ENCODE measurements at regions not wholly inside any gene's neighbourhood (a gene's known extent, or its start where the extent isn't known, plus 50 kb on each side); places are given as distances from the start of the nearest gene placed in this dataset.

GRCh38 chr6:154675602-154676088, 57.6 kb upstream of the SCAF8 start:
- no peak overlapping the region for H3K4me2 ChIP-seq
- H3K4me3 ChIP-seq, result no peak overlapping the region
- FAIRE-seq, result no peak
- no peak overlapping the region for H3K27ac ChIP-seq
- WGBS (ENCODE audit: missing lambda C conversion rate), result 0% methylated on average over 4 of the region's 4 CpGs
- H3K4me1 ChIP-seq, result no peaks in the 10 kb centered on the region
- H3K9me3 ChIP-seq, result no peaks in the 10 kb centered on the region
- DNase-seq (ENCODE audit: low read depth in 1 of 2, low spot score in 1 of 2), result peak; percentile 90 to 91
- ChIA-PET CTCF (interaction anchor here (0.6 to 3.3 kb wide), 53 partner anchors 9 to 606 kb away, joined by 3 to 78 read pairs (median 4); no protein-coding TSS in a partner anchor), POLR2A (no interaction called here)
- 0 out of 4 replicates have a peak, but pooled peaks of 1 of the 2 experiments have one; percentile 19 for TF ChIP-seq CEBPB (IDR thresholded peaks at IDR 0.05)
- TF ChIP-seq ELK1 (IDR thresholded peaks at IDR 0.05; ENCODE audit: low read depth, low read length), result no peak
- TF ChIP-seq RAD21 (conservative IDR thresholded peaks at IDR 0.05 in 1 of 2, IDR thresholded peaks at IDR 0.05 in 1 of 2), result peak; percentile 93 to 96
- TF ChIP-seq SMC3 (IDR thresholded peaks at IDR 0.05), result peak; percentile 90
- no peak for TF ChIP-seq EP300 (IDR thresholded peaks at IDR 0.05)
- peak; percentile 99 for TF ChIP-seq CTCF (IDR thresholded peaks at IDR 0.05)
- TF ChIP-seq NFE2L2 (conservative IDR thresholded peaks at IDR 0.05; ENCODE audit: low read length), result no peak
- TF ChIP-seq MAFK (IDR thresholded peaks at IDR 0.05; ENCODE audit: partially characterized antibody), result no peak
- TF ChIP-seq CHD4 (IDR thresholded peaks at IDR 0.05; ENCODE audit: borderline replicate concordance), result no peak
- peak; percentile 99 for ATAC-seq

- no peak overlapping the region for H3K4me3 ChIP-seq
- no peaks in the 10 kb centered on the region for H3K4me1 ChIP-seq
- no peak for ATAC-seq
- TF ChIP-seq E2F6 (IDR thresholded peaks at IDR 0.05; ENCODE audit: borderline replicate concordance, low read depth) (no peak), MAFK (IDR thresholded peaks at IDR 0.05; ENCODE audit: partially characterized antibody) (no peak), CBX8 (IDR thresholded peaks at IDR 0.05) (no peak), RFX5 (IDR thresholded peaks at IDR 0.05) (no peak), RARB (CRISPR knock-in tag; IDR thresholded peaks at IDR 0.05) (no peak), ZFP36 (IDR thresholded peaks at IDR 0.05; ENCODE audit: borderline replicate concordance, partially characterized antibody) (no peak)
- no peaks in the 10 kb centered on the region for H3K9me3 ChIP-seq
- no peak for DNase-seq (ENCODE audit: low read depth in 1 of 2, low spot score in 1 of 2)
- no peak overlapping the region for H3K27ac ChIP-seq
- ChIA-PET CTCF (no interaction called here), POLR2A (no interaction called here)
- no peak for FAIRE-seq
- no peak overlapping the region for H3K4me2 ChIP-seq
- 58% methylated on average over 10 of the region's 10 CpGs for WGBS (ENCODE audit: missing lambda C conversion rate)
Observed at GRCh38 chr6:154682633-154683125, 50.5 kb upstream of the SCAF8 start.

All from A549 (cell line).